Mammary epithelial cell (primary cell): ENCODE measurements at regions not wholly inside any gene's neighbourhood (a gene's known extent, or its start where the extent isn't known, plus 50 kb on each side); places are given as distances from the start of the nearest gene placed in this dataset.

ENCODE experiments used
- EZH2 ChIP-seq: IDR thresholded peaks from 2 replicates; pipeline ENCODE4 v1.6.1; 2012; ENCODE audit warnings: low read length, inconsistent platforms, borderline replicate concordance
- TF ChIP-seq, protein P1 (sequence below), 2 donors: IDR thresholded peaks in 1 of 2; conservative IDR thresholded peaks in 1 of 2; 2 replicates each; pipeline ENCODE4 v1.5.1; 2011 to 2012; ENCODE audit warnings: inconsistent platforms in 2 of 2, low read length in 2 of 2, mild to moderate bottlenecking in 2 of 2, control low read depth in 1 of 2, low read depth in 1 of 2; ENCODE audit not compliant: insufficient read depth in 1 of 2; ENCODE audit errors: extremely low read depth in 1 of 2

DNA sequence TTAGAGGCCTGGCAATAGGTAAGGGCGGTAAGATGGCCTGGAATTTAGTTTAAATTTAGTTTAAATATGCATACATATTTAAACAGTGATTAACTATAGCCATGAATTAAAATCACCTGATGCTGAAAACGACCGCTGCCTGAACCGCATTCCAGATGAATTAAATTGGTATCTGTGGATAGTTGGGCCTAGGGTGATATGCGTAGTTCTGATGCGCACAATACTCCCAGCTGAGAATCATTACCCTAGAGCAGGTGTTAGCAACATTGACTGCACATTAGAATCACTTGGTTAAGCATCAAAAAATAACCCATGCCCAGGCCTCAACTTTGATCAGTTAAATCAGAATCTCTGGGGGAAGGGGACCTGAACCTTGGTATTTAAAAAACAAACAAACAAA is 432.4 kb downstream of the GBA3 start:
- TF ChIP-seq, protein P1, sequence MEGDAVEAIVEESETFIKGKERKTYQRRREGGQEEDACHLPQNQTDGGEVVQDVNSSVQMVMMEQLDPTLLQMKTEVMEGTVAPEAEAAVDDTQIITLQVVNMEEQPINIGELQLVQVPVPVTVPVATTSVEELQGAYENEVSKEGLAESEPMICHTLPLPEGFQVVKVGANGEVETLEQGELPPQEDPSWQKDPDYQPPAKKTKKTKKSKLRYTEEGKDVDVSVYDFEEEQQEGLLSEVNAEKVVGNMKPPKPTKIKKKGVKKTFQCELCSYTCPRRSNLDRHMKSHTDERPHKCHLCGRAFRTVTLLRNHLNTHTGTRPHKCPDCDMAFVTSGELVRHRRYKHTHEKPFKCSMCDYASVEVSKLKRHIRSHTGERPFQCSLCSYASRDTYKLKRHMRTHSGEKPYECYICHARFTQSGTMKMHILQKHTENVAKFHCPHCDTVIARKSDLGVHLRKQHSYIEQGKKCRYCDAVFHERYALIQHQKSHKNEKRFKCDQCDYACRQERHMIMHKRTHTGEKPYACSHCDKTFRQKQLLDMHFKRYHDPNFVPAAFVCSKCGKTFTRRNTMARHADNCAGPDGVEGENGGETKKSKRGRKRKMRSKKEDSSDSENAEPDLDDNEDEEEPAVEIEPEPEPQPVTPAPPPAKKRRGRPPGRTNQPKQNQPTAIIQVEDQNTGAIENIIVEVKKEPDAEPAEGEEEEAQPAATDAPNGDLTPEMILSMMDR (conservative IDR thresholded peaks at IDR 0.05 in 1 of 2, IDR thresholded peaks at IDR 0.05 in 1 of 2; ENCODE audit: extremely low read depth in 1 of 2, insufficient read depth in 1 of 2, low read depth in 1 of 2, low read length in 2 of 2): no peak
- TF ChIP-seq EZH2: no peak
